ENCODE measurements at regions not wholly inside any gene's neighbourhood (a gene's known extent, or its start where the extent isn't known, plus 50 kb on each side); places are given as distances from the start of the nearest gene placed in this dataset.
"Not testable (repeated sequence)": the region's sequence is repeated elsewhere in the genome, so short reads cannot be mapped to it uniquely, and the experiment has no call there.

GRCh38 chr10:121131426-121132265 lies 280.5 kb downstream of the WDR11 start:
- H3K27me3 Mint-ChIP-seq: no peaks in the 10 kb centered on the region
- no peaks in the 10 kb centered on the region for H3K36me3 Mint-ChIP-seq
- H3K9me3 Mint-ChIP-seq (ENCODE audit: low read depth): peaks cover 2% of the 10 kb centered on the region
- H3K4me3 Mint-ChIP-seq: no peak overlapping the region
- H3K4me1 Mint-ChIP-seq (ENCODE audit: low read depth): no peaks in the 10 kb centered on the region
- H3K27ac Mint-ChIP-seq: no peak overlapping the region

DNA sequence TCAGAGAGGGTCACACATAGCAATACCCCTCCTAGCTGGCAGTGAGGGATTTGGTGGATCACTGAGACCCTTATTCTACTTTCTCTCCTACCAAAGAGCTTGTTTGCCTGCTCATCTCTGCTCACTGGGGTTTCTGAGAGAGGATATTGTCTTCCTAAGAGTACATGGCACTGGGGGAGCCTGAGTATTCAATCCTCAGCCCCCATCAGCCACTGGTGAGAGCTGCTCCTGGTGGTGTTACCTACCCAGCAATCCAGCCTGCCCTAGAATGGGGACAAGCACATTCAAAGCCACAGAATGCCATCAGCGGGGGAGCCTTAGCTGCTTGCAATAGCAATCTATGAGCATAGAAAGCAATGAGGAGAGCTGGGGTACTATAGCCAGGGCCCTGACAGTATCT lies 281.1 kb downstream of the WDR11 start:
- H3K27me3 Mint-ChIP-seq: no peaks in the 10 kb centered on the region
- no peak overlapping the region for H3K27ac Mint-ChIP-seq
- H3K9me3 Mint-ChIP-seq (ENCODE audit: low read depth): no peaks in the 10 kb centered on the region
- H3K4me1 Mint-ChIP-seq (ENCODE audit: low read depth): no peaks in the 10 kb centered on the region
- no peaks in the 10 kb centered on the region for H3K36me3 Mint-ChIP-seq
- H3K4me3 Mint-ChIP-seq: no peak overlapping the region

DNA sequence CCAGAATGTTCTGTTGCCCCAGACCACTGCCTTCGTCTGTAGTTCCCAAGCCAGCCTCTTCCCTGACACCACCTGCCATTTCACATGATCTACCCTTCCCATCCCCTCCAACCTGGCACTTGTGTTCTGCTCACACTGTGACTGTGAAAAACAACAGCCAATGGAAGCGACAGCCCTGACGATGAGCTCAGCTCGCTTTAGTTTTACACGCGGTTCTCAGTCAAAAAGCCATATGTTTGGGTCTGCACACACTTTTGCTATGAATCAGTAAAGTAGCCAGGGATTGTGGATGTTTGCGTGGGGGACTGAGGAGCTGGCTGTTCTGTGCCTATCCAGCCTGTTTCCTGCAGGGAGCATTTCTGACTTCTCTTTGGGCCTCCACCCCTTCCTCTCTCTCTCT lies 282.7 kb downstream of the WDR11 start:
- H3K9me3 Mint-ChIP-seq (ENCODE audit: low read depth): no peaks in the 10 kb centered on the region
- H3K36me3 Mint-ChIP-seq: no peaks in the 10 kb centered on the region
- no peak overlapping the region for H3K27ac Mint-ChIP-seq
- H3K4me1 Mint-ChIP-seq (ENCODE audit: low read depth): no peaks in the 10 kb centered on the region
- no peaks in the 10 kb centered on the region for H3K27me3 Mint-ChIP-seq
- no peak overlapping the region for H3K4me3 Mint-ChIP-seq

- Mint-ChIP-seq H3K4me3 (no peak overlapping the region), H3K4me1 (ENCODE audit: low read depth) (no peaks in the 10 kb centered on the region), H3K36me3 (no peaks in the 10 kb centered on the region), H3K27me3 (no peaks in the 10 kb centered on the region), H3K9me3 (ENCODE audit: low read depth) (no peaks in the 10 kb centered on the region), H3K27ac (no peak overlapping the region)
These were observed 283.5 kb downstream of the WDR11 start for GRCh38 chr10:121134711-121135110.

DNA sequence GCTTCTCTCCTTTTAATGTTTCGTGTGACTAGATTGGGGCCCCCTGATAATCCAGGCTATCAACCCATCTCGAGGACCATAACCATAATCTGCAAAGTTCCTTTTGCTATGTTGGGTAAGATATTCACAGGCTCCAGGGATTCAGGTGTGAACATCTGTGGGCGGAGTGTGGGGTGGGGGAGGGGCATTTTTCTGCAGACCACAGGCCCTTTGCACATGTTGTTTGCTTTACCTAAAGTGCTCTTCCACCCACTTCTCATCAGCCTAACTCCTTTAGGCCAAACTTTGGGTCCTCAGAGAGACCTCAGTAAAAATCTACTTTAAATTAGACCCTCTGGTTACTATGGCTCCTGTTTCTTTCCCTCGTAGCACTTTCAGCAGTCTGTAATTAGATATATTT lies 284.4 kb downstream of the WDR11 start:
- no peaks in the 10 kb centered on the region for H3K4me1 Mint-ChIP-seq (ENCODE audit: low read depth)
- no peaks in the 10 kb centered on the region for H3K9me3 Mint-ChIP-seq (ENCODE audit: low read depth)
- H3K27me3 Mint-ChIP-seq: no peaks in the 10 kb centered on the region
- no peak overlapping the region for H3K27ac Mint-ChIP-seq
- H3K4me3 Mint-ChIP-seq: no peak overlapping the region
- no peaks in the 10 kb centered on the region for H3K36me3 Mint-ChIP-seq

- Mint-ChIP-seq H3K9me3 (ENCODE audit: low read depth) (peaks cover 4% of the 10 kb centered on the region), H3K27me3 (no peaks in the 10 kb centered on the region), H3K27ac (no peak overlapping the region), H3K36me3 (no peaks in the 10 kb centered on the region), H3K4me3 (no peak overlapping the region), H3K4me1 (ENCODE audit: low read depth) (no peaks in the 10 kb centered on the region)
These were observed 286.4 kb downstream of the WDR11 start for GRCh38 chr10:121137533-121137932.

- H3K27me3 Mint-ChIP-seq: no peaks in the 10 kb centered on the region
These were observed 287.1 kb downstream of the WDR11 start for GRCh38 chr10:121138112-121138860.

DNA sequence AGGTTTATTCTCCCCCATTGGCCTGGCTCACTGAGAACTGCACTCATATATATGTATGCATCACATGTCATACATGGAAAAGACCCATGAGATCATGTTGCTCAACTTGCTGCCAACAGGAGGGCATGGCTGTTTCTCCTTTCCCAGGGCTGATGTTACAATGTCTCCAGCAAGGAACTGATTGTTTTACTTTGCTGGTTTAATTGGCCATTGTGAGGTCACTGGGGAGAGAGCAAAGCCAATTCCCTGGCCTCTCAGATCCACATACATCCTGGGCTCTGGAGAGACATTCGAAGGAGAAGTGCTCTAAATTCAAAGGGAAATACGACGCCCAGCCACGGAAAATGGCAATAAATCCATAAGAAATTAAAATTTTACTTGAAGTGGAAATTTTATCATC lies 287.8 kb downstream of the WDR11 start:
- no peak overlapping the region for H3K4me3 Mint-ChIP-seq
- no peaks in the 10 kb centered on the region for H3K36me3 Mint-ChIP-seq
- H3K27ac Mint-ChIP-seq: no peak overlapping the region
- H3K27me3 Mint-ChIP-seq: no peaks in the 10 kb centered on the region
- H3K4me1 Mint-ChIP-seq (ENCODE audit: low read depth): no peaks in the 10 kb centered on the region
- peaks cover 4% of the 10 kb centered on the region for H3K9me3 Mint-ChIP-seq (ENCODE audit: low read depth)

More at GRCh38 chr10:121138112-121138860, 287.1 kb downstream of the WDR11 start:
- Mint-ChIP-seq H3K4me1 (ENCODE audit: low read depth) (no peaks in the 10 kb centered on the region), H3K36me3 (no peaks in the 10 kb centered on the region), H3K27ac (no peak overlapping the region), H3K4me3 (no peak overlapping the region), H3K9me3 (ENCODE audit: low read depth) (peaks cover 4% of the 10 kb centered on the region)

DNA sequence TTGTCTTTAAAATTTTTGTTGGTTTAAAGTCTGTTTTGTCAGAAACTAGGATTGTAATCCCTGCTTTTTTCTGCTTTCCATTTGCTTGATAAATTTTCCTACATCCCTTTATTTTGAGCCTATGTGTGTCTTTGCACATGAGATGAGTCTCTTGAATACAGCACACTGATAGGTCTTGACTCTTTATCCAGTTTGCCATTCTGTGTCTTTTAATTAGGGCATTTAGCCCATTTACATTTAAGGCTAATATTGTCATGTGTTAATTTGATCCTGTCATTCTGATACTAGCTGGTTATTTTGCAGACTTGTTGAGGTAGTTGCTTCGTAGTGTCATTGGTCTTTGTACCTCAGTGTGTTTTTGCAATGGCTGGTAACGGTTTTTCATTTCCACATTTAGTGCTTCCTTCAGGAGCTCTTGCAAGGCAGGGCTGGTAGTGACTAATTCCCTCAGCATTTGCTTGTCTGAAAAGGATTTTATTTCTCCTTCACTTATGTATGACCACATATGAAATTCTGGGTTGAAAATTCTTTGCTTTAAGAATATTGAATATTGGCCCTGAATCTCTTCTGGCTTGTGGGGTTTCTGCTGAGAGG lies 294.7 kb downstream of the WDR11 start:
- not testable (repeated sequence) for H3K4me1 Mint-ChIP-seq (ENCODE audit: low read depth); H3K36me3 Mint-ChIP-seq; H3K4me3 Mint-ChIP-seq; H3K27me3 Mint-ChIP-seq; H3K27ac Mint-ChIP-seq
- H3K9me3 Mint-ChIP-seq (ENCODE audit: low read depth): peaks cover 15% of the 10 kb centered on the region

GRCh38 chr10:121148921-121149320 lies 297.8 kb downstream of the WDR11 start:
- Mint-ChIP-seq H3K27me3 (no peaks in the 10 kb centered on the region), H3K4me1 (ENCODE audit: low read depth) (no peaks in the 10 kb centered on the region), H3K9me3 (ENCODE audit: low read depth) (peaks cover 17% of the 10 kb centered on the region), H3K36me3 (no peaks in the 10 kb centered on the region), H3K27ac (no peak overlapping the region), H3K4me3 (no peak overlapping the region)

DNA sequence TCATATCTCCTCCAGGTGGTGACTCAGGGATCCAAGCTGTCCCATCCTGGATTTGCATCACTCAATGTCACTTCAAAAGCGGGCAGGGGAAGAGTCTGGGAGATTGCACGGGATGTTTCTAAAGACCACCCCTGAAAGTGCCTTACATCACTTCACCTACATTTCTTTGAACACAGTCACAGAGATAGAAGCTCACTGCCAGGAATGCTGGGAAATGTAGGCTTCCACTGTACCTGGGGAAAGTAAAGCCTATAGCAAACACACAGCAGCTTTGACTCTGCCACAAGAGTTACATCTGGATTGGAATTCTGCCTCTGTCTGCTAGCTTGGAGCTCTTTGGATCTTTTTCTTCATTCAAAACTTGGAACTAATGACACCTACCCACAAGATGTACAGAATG lies 300.9 kb downstream of the WDR11 start:
- Mint-ChIP-seq H3K9me3 (ENCODE audit: low read depth) (peaks cover 7% of the 10 kb centered on the region), H3K4me1 (ENCODE audit: low read depth) (no peaks in the 10 kb centered on the region), H3K27me3 (no peaks in the 10 kb centered on the region), H3K4me3 (no peak overlapping the region), H3K27ac (no peak overlapping the region), H3K36me3 (no peaks in the 10 kb centered on the region)

DNA sequence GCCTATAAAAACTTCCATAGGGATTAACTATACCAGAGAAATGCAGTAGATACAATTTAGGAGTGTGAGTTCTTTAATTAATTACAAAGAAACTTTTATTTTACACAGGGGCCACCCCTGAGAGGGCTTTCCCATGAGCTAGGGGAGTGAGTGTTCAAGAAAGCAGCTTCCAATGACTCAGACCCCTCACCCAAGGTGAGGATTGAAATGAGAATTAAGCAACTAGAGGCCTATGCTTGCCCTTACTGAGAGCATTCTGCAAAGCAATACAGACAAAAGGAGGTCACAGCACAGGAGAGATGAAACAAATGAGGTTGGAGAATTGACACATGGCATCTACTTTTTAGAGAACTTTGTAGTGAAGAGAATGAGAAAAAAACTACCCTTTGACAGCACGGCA lies 301.8 kb downstream of the WDR11 start:
- no peak overlapping the region for H3K4me3 Mint-ChIP-seq
- H3K27ac Mint-ChIP-seq: no peak overlapping the region
- H3K9me3 Mint-ChIP-seq (ENCODE audit: low read depth): peaks cover 7% of the 10 kb centered on the region
- no peaks in the 10 kb centered on the region for H3K27me3 Mint-ChIP-seq
- H3K36me3 Mint-ChIP-seq: no peaks in the 10 kb centered on the region
- H3K4me1 Mint-ChIP-seq (ENCODE audit: low read depth): no peaks in the 10 kb centered on the region

- H3K27ac Mint-ChIP-seq: no peak overlapping the region
- no peaks in the 10 kb centered on the region for H3K27me3 Mint-ChIP-seq
- peaks cover 7% of the 10 kb centered on the region for H3K9me3 Mint-ChIP-seq (ENCODE audit: low read depth)
- H3K36me3 Mint-ChIP-seq: no peaks in the 10 kb centered on the region
- H3K4me3 Mint-ChIP-seq: no peak overlapping the region
- no peaks in the 10 kb centered on the region for H3K4me1 Mint-ChIP-seq (ENCODE audit: low read depth)
These were observed 303.1 kb downstream of the WDR11 start for GRCh38 chr10:121154310-121154709.

DNA sequence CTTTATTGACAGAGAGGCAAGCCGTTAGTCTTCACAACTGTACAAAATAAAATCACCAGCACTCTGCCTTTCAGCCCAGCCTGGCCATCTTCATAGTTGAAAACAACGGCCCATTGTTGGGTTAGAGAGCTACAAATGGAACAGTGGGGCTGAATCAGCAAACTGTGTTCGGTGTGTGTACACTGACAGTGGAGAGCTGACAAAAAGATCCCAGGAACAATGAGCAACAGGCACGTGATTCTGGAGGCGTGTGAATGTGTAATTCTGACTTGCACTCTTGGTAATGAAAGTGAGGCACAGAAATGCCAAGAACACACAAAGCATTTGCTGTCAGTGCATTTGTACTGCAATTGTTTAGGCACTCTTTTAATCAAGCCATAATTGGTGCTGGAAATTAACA lies 303.7 kb downstream of the WDR11 start:
- H3K27ac Mint-ChIP-seq: no peak overlapping the region
- no peak overlapping the region for H3K4me3 Mint-ChIP-seq
- peaks cover 7% of the 10 kb centered on the region for H3K9me3 Mint-ChIP-seq (ENCODE audit: low read depth)
- H3K36me3 Mint-ChIP-seq: no peaks in the 10 kb centered on the region
- H3K4me1 Mint-ChIP-seq (ENCODE audit: low read depth): no peaks in the 10 kb centered on the region
- no peaks in the 10 kb centered on the region for H3K27me3 Mint-ChIP-seq

GRCh38 chr10:121155742-121156474 lies 304.7 kb downstream of the WDR11 start:
- Mint-ChIP-seq H3K4me3 (no peak overlapping the region), H3K9me3 (ENCODE audit: low read depth) (peaks cover 7% of the 10 kb centered on the region), H3K27me3 (no peaks in the 10 kb centered on the region), H3K4me1 (ENCODE audit: low read depth) (no peaks in the 10 kb centered on the region), H3K36me3 (no peaks in the 10 kb centered on the region), H3K27ac (no peak overlapping the region)
